ENCODE measurements at regions not wholly inside any gene's neighbourhood (a gene's known extent, or its start where the extent isn't known, plus 50 kb on each side); places are given as distances from the start of the nearest gene placed in this dataset.

- WGBS (ENCODE audit: low lambda C conversion rate) = 19% methylated on average over 3 of the region's 3 CpGs
- intact Hi-C loops (cut with micrococcal nuclease; ENCODE audit: unreplicated experiment) = no loop called here
- in situ Hi-C loops (cut with HindIII; ENCODE audit: extremely low pct_ligation_motif_present, low pct_unique_long_range_greater_than_20kb) = no loop called here
- Histone ChIP-seq H2AFZ (ENCODE audit: low read length) (no peak overlapping the region), H3K79me2 (ENCODE audit: insufficient read depth, low read length) (no peaks in the 10 kb centered on the region), H4K20me1 (ENCODE audit: insufficient read depth, low read length) (no peaks in the 10 kb centered on the region), H3K4me3 (replicated peaks in 1 of 3; ENCODE audit: insufficient read depth in 1 of 3, low read depth in 2 of 3, low read length in 3 of 3) (no peak overlapping the region), H3K9ac (ENCODE audit: insufficient read depth, low read depth, low read length) (no peak overlapping the region), H3K9me3 (ENCODE audit: low read length) (no peaks in the 10 kb centered on the region), H3K4me2 (ENCODE audit: low read depth, low read length) (no peak overlapping the region), H3K36me3 (replicated peaks in 1 of 2; ENCODE audit: control insufficient read depth in 1 of 2, insufficient read depth in 2 of 2, low read length in 2 of 2) (no peaks in the 10 kb centered on the region), H3K27me3 (ENCODE audit: control insufficient read depth in 1 of 2, insufficient read depth in 2 of 2, low read length in 2 of 2) (no peaks in the 10 kb centered on the region), H3K4me1 (ENCODE audit: insufficient read depth, low read length) (peaks cover 12% of the 10 kb centered on the region), H3K27ac (ENCODE audit: extremely low read length, insufficient read depth, low read length) (no peak overlapping the region)
- BruUV-seq (replicated peaks) = no TSS peak
- TF ChIP-seq PPARG (CRISPR knock-in tag; conservative IDR thresholded peaks at IDR 0.05) (no peak), MAFK (conservative IDR thresholded peaks at IDR 0.05 in 1 of 2, IDR thresholded peaks at IDR 0.05 in 1 of 2; ENCODE audit: low read length in 2 of 2) (peak; percentile 62 to 79), MAFF (IDR thresholded peaks at IDR 0.05; ENCODE audit: low read depth, low read length) (peak; percentile 63; the same call in 1 of the 2 replicates)
- FAIRE-seq = no peak
- no peak for DNase-seq (ENCODE audit: low spot score)
- ChIA-PET CTCF (ENCODE audit: low intra/inter-chr PET ratio, low total read pairs) (no interaction called here), POLR2A (no interaction called here)
- ATAC-seq = no peak
Measured at GRCh38 chr2:216745453-216745852, 50.1 kb upstream of the IGFBP5 start.

Small RNA genes lying in the stretch of these regions (small RNA-seq; reads per million reads assigned to genes)
- 0 to 0.33 (median 0) reads per million in 3 experiments for gene RNA5SP120 (ENCODE audit: insufficient read depth in 2 of 3, insufficient read length in 3 of 3, low read depth in 2 of 3, low replicate concordance in 1 of 3)

All from HepG2 (cell line).